ENCODE measurements at regions not wholly inside any gene's neighbourhood (a gene's known extent, or its start where the extent isn't known, plus 50 kb on each side); places are given as distances from the start of the nearest gene placed in this dataset.
"Not testable (repeated sequence)": the region's sequence is repeated elsewhere in the genome, so short reads cannot be mapped to it uniquely, and the experiment has no call there.

DNA sequence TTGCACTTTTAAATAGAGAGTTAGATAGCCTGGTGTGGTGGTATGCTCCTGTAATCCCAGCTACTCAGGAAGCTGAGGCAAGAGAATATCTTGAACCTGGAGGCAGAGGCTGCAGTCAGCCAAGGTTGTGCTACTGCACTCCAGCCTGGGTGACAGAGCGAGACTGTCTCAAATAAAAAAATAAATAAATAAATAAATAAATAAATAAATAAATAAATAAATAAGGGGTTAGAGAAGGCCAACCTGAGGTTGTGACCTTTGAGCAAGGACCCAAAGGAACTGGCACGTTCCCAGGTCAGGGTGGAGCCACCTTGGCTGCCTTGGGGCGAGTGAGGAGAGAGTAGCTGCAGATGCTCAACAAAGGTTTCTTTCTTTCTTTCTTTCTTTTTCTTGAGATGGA lies 65.3 kb upstream of the TENM4 start:
- Histone ChIP-seq H3F3A (ENCODE audit: low read length, unreplicated experiment) (no peaks in the 10 kb centered on the region), H3K27me3 (ENCODE audit: low read length) (peaks cover 47% of the 10 kb centered on the region), H3K27ac (ENCODE audit: low read length) (no peak overlapping the region), H3K36me3 (ENCODE audit: low read depth, low read length) (no peaks in the 10 kb centered on the region), H4K20me1 (ENCODE audit: low read length) (no peaks in the 10 kb centered on the region), H3K9ac (ENCODE audit: low read length) (no peak overlapping the region), H2AFZ (ENCODE audit: low read length) (no peak overlapping the region), H3K79me2 (ENCODE audit: low read length) (no peaks in the 10 kb centered on the region), H3K4me2 (ENCODE audit: low read length) (no peak overlapping the region), H3K4me1 (ENCODE audit: insufficient read depth, low read length) (no peaks in the 10 kb centered on the region), H3K9me2 (replicated peaks; ENCODE audit: low read length) (no peaks in the 10 kb centered on the region), H3K9me3 (ENCODE audit: low read length) (no peaks in the 10 kb centered on the region), H3K4me3 (ENCODE audit: low read length) (no peak overlapping the region)
- TF ChIP-seq EZH2 (IDR thresholded peaks at IDR 0.05; ENCODE audit: low read length, unreplicated experiment) (no peak), EZH2phosphoT487 (IDR thresholded peaks at IDR 0.05; ENCODE audit: borderline replicate concordance, low read length) (no peak)
- intact Hi-C loops (cut with micrococcal nuclease): no loop called here
- DNase-seq (no peak), ATAC-seq (no peak)
- POLR2A ChIA-PET (ENCODE audit: unreplicated experiment): no interaction called here
- BruUV-seq (replicated peaks): no TSS peak
- CTCF ChIA-PET: no interaction called here

GRCh38 chr11:79503028-79503427 lies 62.2 kb upstream of the TENM4 start:
- H3K4me2 ChIP-seq (ENCODE audit: low read length): no peak overlapping the region
- TF ChIP-seq CTCF (conservative IDR thresholded peaks at IDR 0.05; ENCODE audit: low read depth, low read length): no peak
- TF ChIP-seq EZH2 (IDR thresholded peaks at IDR 0.05; ENCODE audit: low read length, unreplicated experiment): no peak
- no peak for TF ChIP-seq EZH2phosphoT487 (IDR thresholded peaks at IDR 0.05; ENCODE audit: borderline replicate concordance, low read length)
- DNase-seq (no peak), ATAC-seq (no peak)
- peaks cover 38% of the 10 kb centered on the region for H3K27me3 ChIP-seq (ENCODE audit: low read length)
- H4K20me1 ChIP-seq (ENCODE audit: low read length): no peaks in the 10 kb centered on the region
- H3K79me2 ChIP-seq (ENCODE audit: low read length): no peaks in the 10 kb centered on the region
- no TSS peak for BruUV-seq (replicated peaks)
- H2AFZ ChIP-seq (ENCODE audit: low read length): no peak overlapping the region
- H3K36me3 ChIP-seq (ENCODE audit: low read depth, low read length): no peaks in the 10 kb centered on the region
- H3K9me2 ChIP-seq (replicated peaks; ENCODE audit: low read length): no peaks in the 10 kb centered on the region
- H3F3A ChIP-seq (ENCODE audit: low read length, unreplicated experiment): no peaks in the 10 kb centered on the region
- H3K9me3 ChIP-seq (ENCODE audit: low read length): no peaks in the 10 kb centered on the region
- ChIA-PET CTCF (no interaction called here), POLR2A (ENCODE audit: unreplicated experiment) (no interaction called here)
- H3K27ac ChIP-seq (ENCODE audit: low read length): no peak overlapping the region
- no peak overlapping the region for H3K4me3 ChIP-seq (ENCODE audit: low read length)
- H3K9ac ChIP-seq (ENCODE audit: low read length): no peak overlapping the region
- no peaks in the 10 kb centered on the region for H3K4me1 ChIP-seq (ENCODE audit: insufficient read depth, low read length)
- intact Hi-C loops (cut with micrococcal nuclease): no loop called here

DNA sequence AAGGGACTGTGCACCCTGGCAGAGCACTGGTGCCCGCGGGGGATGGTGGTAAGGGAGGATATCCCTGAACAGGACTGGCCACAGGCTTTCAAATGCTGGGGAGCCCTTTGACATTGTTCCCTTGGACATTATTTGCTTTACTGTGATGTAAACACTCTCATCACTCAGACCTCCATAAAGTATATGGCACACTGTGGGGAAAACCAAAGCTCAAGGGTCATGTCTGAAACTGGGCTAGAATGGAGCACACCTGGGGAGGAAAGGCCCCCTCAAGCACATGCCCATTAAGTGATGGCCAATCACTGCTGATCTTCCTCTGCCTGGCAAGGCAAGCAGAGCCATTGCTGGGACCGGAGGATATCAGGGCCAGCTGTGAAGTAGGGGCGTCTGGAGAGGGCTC lies 60.9 kb upstream of the TENM4 start:
- H3K4me1 ChIP-seq (ENCODE audit: insufficient read depth, low read length): no peaks in the 10 kb centered on the region
- intact Hi-C loops (cut with micrococcal nuclease): no loop called here
- no peaks in the 10 kb centered on the region for H3F3A ChIP-seq (ENCODE audit: low read length, unreplicated experiment)
- no peak for TF ChIP-seq EZH2phosphoT487 (IDR thresholded peaks at IDR 0.05; ENCODE audit: borderline replicate concordance, low read length)
- no peak for TF ChIP-seq CTCF (conservative IDR thresholded peaks at IDR 0.05; ENCODE audit: low read depth, low read length)
- TF ChIP-seq EZH2 (IDR thresholded peaks at IDR 0.05; ENCODE audit: low read length, unreplicated experiment): no peak
- H3K36me3 ChIP-seq (ENCODE audit: low read depth, low read length): no peaks in the 10 kb centered on the region
- H3K9me3 ChIP-seq (ENCODE audit: low read length): no peaks in the 10 kb centered on the region
- no peaks in the 10 kb centered on the region for H3K79me2 ChIP-seq (ENCODE audit: low read length)
- no TSS peak for BruUV-seq (replicated peaks)
- H3K4me2 ChIP-seq (ENCODE audit: low read length): no peak overlapping the region
- ChIA-PET CTCF (no interaction called here), POLR2A (ENCODE audit: unreplicated experiment) (no interaction called here)
- peaks cover 30% of the 10 kb centered on the region for H3K27me3 ChIP-seq (ENCODE audit: low read length)
- H3K9ac ChIP-seq (ENCODE audit: low read length): no peak overlapping the region
- DNase-seq: no peak
- no peaks in the 10 kb centered on the region for H3K9me2 ChIP-seq (replicated peaks; ENCODE audit: low read length)
- no peak for ATAC-seq
- no peak overlapping the region for H2AFZ ChIP-seq (ENCODE audit: low read length)
- H3K27ac ChIP-seq (ENCODE audit: low read length): no peak overlapping the region
- no peak overlapping the region for H3K4me3 ChIP-seq (ENCODE audit: low read length)
- H4K20me1 ChIP-seq (ENCODE audit: low read length): no peaks in the 10 kb centered on the region

GRCh38 chr11:79499929-79500328 lies 59.1 kb upstream of the TENM4 start:
- CTCF ChIA-PET: not testable (repeated sequence)

More at GRCh38 chr11:79499929-79500328, 59.1 kb upstream of the TENM4 start:
- DNase-seq; H3F3A ChIP-seq (ENCODE audit: low read length, unreplicated experiment); H3K9me2 ChIP-seq (replicated peaks; ENCODE audit: low read length); H2AFZ ChIP-seq (ENCODE audit: low read length); BruUV-seq (replicated peaks); H3K9me3 ChIP-seq (ENCODE audit: low read length); H3K79me2 ChIP-seq (ENCODE audit: low read length); H3K4me1 ChIP-seq (ENCODE audit: insufficient read depth, low read length); H4K20me1 ChIP-seq (ENCODE audit: low read length); ATAC-seq; H3K4me2 ChIP-seq (ENCODE audit: low read length); POLR2A ChIA-PET (ENCODE audit: unreplicated experiment); intact Hi-C loops (cut with micrococcal nuclease); H3K36me3 ChIP-seq (ENCODE audit: low read depth, low read length); H3K9ac ChIP-seq (ENCODE audit: low read length); H3K27ac ChIP-seq (ENCODE audit: low read length); H3K4me3 ChIP-seq (ENCODE audit: low read length): not testable (repeated sequence)
- peaks cover 28% of the 10 kb centered on the region for H3K27me3 ChIP-seq (ENCODE audit: low read length)

Measured in PC-3 (cell line).